ENCODE measurements at regions not wholly inside any gene's neighbourhood (a gene's known extent, or its start where the extent isn't known, plus 50 kb on each side); places are given as distances from the start of the nearest gene placed in this dataset.

DNA sequence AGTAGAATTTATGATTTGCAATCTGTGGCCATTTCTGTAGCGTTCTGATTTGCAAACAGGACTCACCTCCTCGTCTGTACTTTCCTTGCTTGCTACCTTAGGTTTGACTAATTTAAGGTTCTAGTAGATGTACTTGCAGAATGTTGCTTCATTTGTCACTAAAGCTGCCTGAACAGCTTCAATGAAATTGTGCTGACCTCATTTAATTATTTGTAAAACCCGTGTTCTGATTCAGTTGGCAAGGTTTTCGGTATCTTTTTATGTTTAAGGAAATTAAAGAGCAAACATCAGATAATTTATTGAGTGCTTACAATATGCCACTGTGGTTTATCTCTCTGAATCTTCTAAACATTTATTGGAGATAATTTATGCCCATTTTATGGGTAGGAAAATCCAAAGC lies 284.9 kb upstream of the EEF2KMT start:
- no peak overlapping the region for H3K4me3 ChIP-seq (ENCODE audit: low read depth, low read length, poor library complexity, severe bottlenecking)
- H4K20me1 ChIP-seq (ENCODE audit: insufficient read depth, low read length), result no peaks in the 10 kb centered on the region
- no peak overlapping the region for H3K27ac ChIP-seq (ENCODE audit: low read depth, low read length, poor library complexity, severe bottlenecking)
- TF ChIP-seq, protein P1, sequence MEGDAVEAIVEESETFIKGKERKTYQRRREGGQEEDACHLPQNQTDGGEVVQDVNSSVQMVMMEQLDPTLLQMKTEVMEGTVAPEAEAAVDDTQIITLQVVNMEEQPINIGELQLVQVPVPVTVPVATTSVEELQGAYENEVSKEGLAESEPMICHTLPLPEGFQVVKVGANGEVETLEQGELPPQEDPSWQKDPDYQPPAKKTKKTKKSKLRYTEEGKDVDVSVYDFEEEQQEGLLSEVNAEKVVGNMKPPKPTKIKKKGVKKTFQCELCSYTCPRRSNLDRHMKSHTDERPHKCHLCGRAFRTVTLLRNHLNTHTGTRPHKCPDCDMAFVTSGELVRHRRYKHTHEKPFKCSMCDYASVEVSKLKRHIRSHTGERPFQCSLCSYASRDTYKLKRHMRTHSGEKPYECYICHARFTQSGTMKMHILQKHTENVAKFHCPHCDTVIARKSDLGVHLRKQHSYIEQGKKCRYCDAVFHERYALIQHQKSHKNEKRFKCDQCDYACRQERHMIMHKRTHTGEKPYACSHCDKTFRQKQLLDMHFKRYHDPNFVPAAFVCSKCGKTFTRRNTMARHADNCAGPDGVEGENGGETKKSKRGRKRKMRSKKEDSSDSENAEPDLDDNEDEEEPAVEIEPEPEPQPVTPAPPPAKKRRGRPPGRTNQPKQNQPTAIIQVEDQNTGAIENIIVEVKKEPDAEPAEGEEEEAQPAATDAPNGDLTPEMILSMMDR (conservative IDR thresholded peaks at IDR 0.05; ENCODE audit: low read length), result no peak
- no peak for TF ChIP-seq EZH2phosphoT487 (IDR thresholded peaks at IDR 0.05; ENCODE audit: borderline replicate concordance, low read depth, low read length)
- BruUV-seq (replicated peaks), result no TSS peak
- intact Hi-C loops (cut with micrococcal nuclease; ENCODE audit: unreplicated experiment), result no loop called here
- no peak for DNase-seq (ENCODE audit: low spot score)
- H2AFZ ChIP-seq (ENCODE audit: low read length), result no peak overlapping the region
- ChIA-PET CTCF (ENCODE audit: unreplicated experiment) (no interaction called here), POLR2A (no interaction called here)
- no peaks in the 10 kb centered on the region for H3K4me1 ChIP-seq (ENCODE audit: insufficient read depth, low read length, poor library complexity, severe bottlenecking)
- no peaks in the 10 kb centered on the region for H3K9me3 ChIP-seq (ENCODE audit: low read length)
- no peaks in the 10 kb centered on the region for H3K9me2 ChIP-seq (ENCODE audit: insufficient read depth, low read length)
- no peaks in the 10 kb centered on the region for H3K79me2 ChIP-seq (ENCODE audit: insufficient read depth, low read depth, low read length)
- H3K36me3 ChIP-seq (ENCODE audit: insufficient read depth, low read length), result no peaks in the 10 kb centered on the region
- H3K4me2 ChIP-seq (ENCODE audit: low read length), result no peak overlapping the region

DNA sequence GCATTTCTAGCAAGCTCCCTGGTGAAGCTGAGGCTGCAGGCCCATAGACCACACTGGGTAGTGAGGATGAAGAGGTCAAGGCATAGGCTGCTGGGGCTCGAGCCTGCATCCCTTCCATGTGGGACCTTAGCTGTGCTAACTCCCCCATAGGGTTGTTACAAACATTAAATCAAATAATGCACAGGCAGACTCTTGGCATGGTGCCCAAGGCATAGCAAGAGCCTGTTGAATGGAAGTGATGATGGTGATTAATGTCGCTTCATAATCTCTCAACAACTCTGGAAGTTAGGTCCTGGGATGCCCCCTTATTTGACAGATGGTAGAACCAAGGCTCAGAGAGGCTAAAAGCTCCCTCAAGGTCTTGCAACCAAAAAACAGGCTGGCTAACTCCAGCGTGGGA lies 283.9 kb upstream of the EEF2KMT start:
- Histone ChIP-seq H3K9me3 (ENCODE audit: low read length) (no peaks in the 10 kb centered on the region), H3K36me3 (ENCODE audit: insufficient read depth, low read length) (no peaks in the 10 kb centered on the region), H3K27ac (ENCODE audit: low read depth, low read length, poor library complexity, severe bottlenecking) (no peak overlapping the region), H3K9me2 (ENCODE audit: insufficient read depth, low read length) (no peaks in the 10 kb centered on the region), H4K20me1 (ENCODE audit: insufficient read depth, low read length) (no peaks in the 10 kb centered on the region), H3K4me3 (ENCODE audit: low read depth, low read length, poor library complexity, severe bottlenecking) (no peak overlapping the region), H3K79me2 (ENCODE audit: insufficient read depth, low read depth, low read length) (no peaks in the 10 kb centered on the region), H3K4me2 (ENCODE audit: low read length) (no peak overlapping the region), H3K4me1 (ENCODE audit: insufficient read depth, low read length, poor library complexity, severe bottlenecking) (no peaks in the 10 kb centered on the region), H2AFZ (ENCODE audit: low read length) (no peak overlapping the region)
- CTCF ChIA-PET (ENCODE audit: unreplicated experiment), result no interaction called here
- POLR2A ChIA-PET, result no interaction called here
- DNase-seq (ENCODE audit: low spot score), result no peak
- no TSS peak for BruUV-seq (replicated peaks)
- TF ChIP-seq, protein P1 (conservative IDR thresholded peaks at IDR 0.05; ENCODE audit: low read length), result no peak
- no peak for TF ChIP-seq EZH2phosphoT487 (IDR thresholded peaks at IDR 0.05; ENCODE audit: borderline replicate concordance, low read depth, low read length)
- intact Hi-C loops (cut with micrococcal nuclease; ENCODE audit: unreplicated experiment), result no loop called here

DNA sequence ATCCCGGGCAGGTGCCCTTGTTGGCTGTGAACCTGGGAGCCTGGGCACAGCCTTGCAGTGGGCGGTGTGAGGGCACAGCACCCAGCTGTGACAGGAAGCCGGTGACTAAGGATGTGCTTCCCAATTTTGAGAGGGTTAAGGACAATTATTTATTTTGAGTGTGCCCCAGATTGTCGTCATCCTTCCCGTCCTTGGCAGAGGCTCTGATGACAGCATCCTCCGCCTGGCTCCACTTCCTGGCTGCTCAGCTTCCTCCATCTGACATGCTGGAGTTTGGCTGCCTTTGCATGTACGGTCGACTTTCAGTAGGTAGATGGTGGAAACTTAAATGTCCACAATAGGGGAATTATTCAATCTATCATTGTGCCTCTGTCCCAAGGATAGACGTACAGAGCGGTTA lies 282.4 kb upstream of the EEF2KMT start:
- no peaks in the 10 kb centered on the region for H4K20me1 ChIP-seq (ENCODE audit: insufficient read depth, low read length)
- H3K27ac ChIP-seq (ENCODE audit: low read depth, low read length, poor library complexity, severe bottlenecking), result no peak overlapping the region
- BruUV-seq (replicated peaks), result no TSS peak

More for the DNA sequence above, 282.4 kb upstream of the EEF2KMT start:
- no peaks in the 10 kb centered on the region for H3K79me2 ChIP-seq (ENCODE audit: insufficient read depth, low read depth, low read length)
- no peak overlapping the region for H3K4me3 ChIP-seq (ENCODE audit: low read depth, low read length, poor library complexity, severe bottlenecking)
- ChIA-PET POLR2A (no interaction called here), CTCF (ENCODE audit: unreplicated experiment) (no interaction called here)
- no peak overlapping the region for H3K4me2 ChIP-seq (ENCODE audit: low read length)
- TF ChIP-seq EZH2phosphoT487 (IDR thresholded peaks at IDR 0.05; ENCODE audit: borderline replicate concordance, low read depth, low read length), result no peak
- TF ChIP-seq, protein P1 (conservative IDR thresholded peaks at IDR 0.05; ENCODE audit: low read length), result no peak
- H3K9me2 ChIP-seq (ENCODE audit: insufficient read depth, low read length), result no peaks in the 10 kb centered on the region
- H3K9me3 ChIP-seq (ENCODE audit: low read length), result no peaks in the 10 kb centered on the region
- intact Hi-C loops (cut with micrococcal nuclease; ENCODE audit: unreplicated experiment), result no loop called here
- no peaks in the 10 kb centered on the region for H3K36me3 ChIP-seq (ENCODE audit: insufficient read depth, low read length)
- H3K4me1 ChIP-seq (ENCODE audit: insufficient read depth, low read length, poor library complexity, severe bottlenecking), result no peaks in the 10 kb centered on the region
- no peak overlapping the region for H2AFZ ChIP-seq (ENCODE audit: low read length)
- DNase-seq (ENCODE audit: low spot score), result no peak
